ENCODE measurements at regions not wholly inside any gene's neighbourhood (a gene's known extent, or its start where the extent isn't known, plus 50 kb on each side); places are given as distances from the start of the nearest gene placed in this dataset.
"Not testable (repeated sequence)": the region's sequence is repeated elsewhere in the genome, so short reads cannot be mapped to it uniquely, and the experiment has no call there.

DNA sequence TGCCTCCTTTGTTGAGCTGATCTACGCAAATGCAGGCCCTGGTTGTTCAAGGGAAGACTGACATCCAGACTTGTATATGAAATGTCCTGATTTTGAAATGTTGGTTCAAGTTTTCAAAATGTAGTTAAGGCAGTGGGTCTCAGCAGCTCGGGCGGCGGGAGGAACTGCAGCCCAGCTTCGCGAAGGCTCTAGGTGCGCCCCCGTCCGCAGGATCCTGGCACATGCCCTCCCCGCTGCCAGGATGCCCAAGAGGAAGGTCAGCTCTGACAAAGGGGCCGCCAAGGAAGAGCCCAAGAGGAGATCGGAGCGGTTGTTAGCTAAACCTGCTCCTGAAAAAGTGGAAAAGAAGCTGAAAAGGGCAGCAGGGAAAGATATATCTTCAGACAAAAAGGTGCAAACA, 1310.1 kb downstream of the ADGRL3 start:
- DNase-seq = no peak

DNA sequence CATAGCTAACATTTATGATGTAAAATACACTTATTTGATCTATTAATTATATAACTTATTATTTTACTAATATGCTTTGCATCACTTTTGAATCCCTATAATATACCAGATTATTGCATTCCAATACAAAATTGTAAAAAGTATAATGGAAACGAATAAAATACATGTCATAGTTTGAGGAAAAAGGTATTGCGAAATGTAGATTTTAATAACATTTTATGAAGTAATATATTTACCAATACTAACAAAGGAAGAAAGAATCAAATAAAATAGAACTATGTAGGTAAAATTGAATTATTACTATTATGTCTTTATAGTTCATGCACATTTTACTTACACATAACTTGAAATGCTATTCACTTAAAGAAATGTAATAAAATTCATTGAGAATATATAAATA, 1300.2 kb downstream of the ADGRL3 start:
- DNase-seq = no peak

DNA sequence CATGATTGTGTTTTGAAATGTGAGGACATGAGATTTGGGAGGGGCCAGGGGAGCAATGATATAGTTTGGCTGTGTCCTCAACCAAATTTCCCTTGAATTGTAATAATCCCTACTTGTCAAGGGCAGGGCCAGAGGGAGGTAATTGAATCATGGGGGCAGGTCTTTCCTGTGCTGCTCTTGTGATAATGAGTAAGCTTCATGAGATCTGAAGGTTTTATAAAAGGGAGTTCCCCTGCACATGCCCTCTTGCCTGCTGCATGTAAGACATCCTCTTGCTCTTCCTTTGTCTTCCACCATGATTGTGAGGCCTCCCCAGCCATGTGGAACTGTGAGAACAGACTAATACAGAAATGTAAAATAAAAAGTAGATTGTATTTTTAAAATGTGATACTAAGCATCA, 1294.9 kb downstream of the ADGRL3 start:
- no peak for DNase-seq

DNA sequence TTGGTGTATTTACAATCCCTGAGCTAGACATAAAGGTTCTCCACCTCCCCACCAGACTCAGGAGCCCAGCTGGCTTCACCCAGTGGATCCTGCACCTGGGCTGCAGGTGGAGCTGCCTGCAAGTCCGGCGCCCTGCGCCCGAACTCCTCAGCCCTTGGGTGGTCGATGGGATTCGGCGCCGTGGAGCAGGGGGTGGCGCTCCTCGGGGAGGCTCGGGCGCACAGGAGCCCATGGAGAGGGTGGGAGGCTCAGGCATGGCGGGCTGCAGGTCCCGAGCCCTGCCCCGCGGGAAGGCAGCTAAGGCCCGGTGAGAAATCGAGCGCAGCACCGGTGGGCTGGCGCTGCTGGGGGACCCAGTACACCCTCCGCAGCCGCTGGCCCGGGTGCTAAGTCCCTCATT, 1291.6 kb downstream of the ADGRL3 start:
- not testable (repeated sequence) for DNase-seq

DNA sequence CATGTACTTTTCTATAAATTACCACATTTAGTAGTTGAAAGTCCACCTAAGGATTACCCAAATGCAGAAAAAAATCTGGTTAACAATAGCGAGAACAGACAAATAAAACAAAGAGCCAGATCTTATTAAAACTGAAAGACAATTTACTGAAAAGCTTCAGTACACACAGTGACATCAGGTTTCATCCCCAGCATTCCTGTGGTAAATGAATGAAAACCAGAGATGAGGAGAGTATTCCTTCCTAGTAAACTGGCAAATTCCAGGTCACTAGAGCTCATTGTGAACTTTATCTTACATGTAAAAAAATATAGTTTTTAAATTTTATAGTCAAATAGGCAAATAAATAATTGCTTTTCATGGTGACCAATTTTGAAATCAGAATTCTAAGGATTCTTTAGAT, 1290.5 kb downstream of the ADGRL3 start:
- DNase-seq = no peak

DNA sequence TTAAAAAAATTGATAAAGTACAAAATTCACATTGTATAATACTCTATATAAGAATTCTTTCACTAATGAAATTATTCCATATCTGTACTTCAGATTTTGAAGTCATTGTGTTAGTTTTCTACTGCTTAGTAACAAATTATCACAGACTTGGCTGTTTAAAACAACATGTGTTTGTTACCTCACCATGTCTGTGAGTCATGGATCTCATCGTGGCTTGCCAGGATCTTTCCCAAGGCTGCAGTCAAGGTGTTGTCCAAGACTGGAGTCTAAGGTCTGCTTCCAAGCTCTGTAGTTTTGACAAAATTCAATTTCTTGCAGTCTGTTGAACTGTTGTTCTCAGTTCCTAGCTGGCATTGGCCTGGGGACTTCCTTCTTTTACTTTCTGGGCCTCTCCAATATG, 1286.9 kb downstream of the ADGRL3 start:
- no peak for DNase-seq

DNA sequence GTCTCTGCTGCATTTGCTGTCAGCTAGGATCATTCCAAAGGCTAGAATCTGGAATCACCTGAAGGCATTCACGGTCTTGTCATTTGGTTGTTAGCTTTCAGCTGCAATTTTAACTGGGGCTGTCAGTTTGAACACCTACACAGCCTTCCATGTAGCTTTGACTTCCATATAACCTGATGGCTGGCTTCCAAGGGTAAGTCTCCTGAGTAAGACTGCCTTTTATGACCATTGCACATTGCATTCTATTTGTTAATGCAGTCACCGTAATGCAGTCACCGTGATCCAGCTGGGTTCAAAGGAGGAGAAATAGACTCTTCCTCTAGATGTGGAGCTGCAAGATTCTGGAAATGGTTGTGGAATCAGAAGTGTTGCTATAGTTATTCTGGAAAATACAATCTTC, 1284.2 kb downstream of the ADGRL3 start:
- DNase-seq = no peak

DNA sequence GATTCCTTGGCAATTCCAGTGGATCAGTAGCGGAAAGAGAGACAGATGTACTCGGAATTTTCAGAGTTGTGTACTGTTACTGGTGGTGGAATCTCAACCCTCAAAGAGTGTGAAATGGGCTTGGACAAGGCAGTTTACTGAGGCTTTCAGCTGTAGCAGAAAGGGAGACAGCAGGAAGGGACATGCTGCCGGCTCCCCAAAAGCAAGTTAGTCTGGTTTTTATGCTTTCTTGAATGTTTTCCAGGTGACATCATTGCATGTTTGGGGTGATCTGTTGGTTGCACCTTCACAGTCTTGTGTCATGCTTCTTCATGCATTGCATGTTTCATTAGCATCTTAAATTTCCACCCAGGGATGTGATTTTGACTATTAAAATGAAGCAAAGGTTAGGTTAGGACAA, 1282.2 kb downstream of the ADGRL3 start:
- no peak for DNase-seq

DNA sequence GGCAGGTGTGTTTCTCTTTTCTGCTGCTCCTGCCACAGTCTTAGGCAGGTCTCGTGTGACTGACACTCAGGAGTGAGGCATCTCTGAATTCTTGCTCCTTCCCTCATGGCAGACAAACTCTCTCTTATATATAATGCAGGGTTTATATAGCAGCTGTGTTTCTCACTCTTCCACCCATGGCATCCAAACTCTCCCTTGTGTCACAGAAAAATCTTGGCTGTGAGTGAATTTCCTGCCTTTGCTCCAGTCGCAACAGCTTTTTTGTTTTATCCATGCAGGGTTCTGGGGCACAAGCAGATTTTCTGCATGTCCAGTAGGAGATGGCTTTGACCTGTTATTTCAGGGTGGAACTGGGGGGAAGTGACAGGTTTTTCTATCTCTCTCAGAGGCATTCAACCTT, 1275.5 kb downstream of the ADGRL3 start:
- DNase-seq = no peak

DNA sequence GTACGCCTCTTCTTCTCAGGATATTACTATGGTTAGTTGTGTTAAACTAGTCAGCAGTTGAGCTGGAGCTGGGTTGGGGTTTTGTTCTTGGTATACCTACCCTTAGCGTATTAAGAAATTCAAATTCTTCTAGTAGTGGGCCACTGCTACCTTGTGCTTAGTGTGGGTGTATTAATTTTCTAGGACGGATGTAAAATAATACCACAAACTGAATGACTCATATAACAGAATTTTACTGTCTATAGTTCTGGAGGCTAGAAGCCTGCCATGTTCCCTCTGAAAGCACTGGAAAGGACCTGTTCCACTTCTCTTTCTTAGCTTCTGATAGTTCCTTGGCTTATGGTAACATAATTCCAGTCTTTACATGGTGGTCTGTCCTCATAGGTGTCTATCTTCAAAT, 1274.7 kb downstream of the ADGRL3 start:
- no peak for DNase-seq

DNA sequence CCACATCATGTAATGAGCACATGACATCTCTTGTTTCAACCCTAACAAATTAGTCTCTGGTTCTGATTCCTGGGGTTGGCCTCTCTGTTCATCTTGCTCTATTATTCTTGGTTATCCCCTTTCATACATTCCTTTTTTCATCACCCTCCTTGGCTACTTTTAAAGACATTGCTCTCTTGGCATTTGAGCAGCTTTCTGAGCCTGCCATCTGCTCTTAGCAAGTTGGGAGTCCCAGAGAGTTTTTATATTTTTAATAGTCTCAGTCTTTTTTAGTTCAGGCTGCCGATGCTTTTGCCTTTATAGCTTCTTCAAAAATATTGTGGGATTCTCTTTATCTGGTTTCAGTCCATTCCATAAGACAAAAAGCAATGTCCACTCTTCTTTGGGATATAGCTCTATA, 1270.9 kb downstream of the ADGRL3 start:
- DNase-seq = no peak

DNA sequence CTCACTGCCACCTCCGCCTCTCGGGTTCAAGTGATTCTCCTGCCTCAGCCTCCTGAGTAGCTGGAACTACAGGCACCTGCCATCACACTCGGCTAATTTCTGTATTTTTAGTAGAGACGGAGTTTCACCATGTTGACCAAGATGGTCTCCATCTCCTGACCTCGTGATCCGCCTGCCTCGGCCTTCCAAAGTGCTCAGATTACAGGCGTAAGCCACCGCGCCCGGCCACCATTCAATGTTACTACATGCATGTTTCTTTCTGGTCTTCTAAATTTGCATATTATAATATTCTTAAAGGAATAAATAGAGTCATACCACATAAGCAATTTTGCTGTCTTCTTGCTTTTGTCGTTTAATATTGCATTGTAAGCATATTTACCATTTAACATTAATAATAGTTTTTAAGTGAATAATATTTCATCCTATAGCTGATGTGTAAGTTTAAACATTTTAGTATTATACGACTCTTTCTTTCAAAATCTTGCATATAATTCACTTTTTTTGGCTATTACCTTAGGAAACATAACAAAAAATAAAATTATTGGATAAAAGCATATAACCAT, 1270.4 kb downstream of the ADGRL3 start:
- no peak for DNase-seq

DNA sequence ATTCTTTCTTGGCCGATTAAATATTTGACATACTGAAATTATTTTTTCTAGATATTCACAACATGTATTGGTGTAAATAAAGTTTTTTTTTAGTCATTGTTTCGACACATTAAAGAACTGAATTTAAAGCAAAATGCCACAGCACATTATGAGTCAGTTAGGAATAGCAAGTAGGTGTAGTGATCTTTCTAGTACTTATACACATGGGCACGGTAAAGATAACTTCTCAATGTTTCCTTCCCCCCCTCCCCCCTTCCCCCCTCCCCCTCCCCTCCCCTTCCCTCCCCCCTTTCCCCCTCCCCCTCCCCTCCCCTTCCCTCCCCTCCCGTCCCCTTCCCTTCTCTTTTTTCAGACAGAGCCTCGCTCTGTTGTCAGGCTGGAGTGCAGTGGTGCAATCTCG, 1269.9 kb downstream of the ADGRL3 start:
- no peak for DNase-seq

DNA sequence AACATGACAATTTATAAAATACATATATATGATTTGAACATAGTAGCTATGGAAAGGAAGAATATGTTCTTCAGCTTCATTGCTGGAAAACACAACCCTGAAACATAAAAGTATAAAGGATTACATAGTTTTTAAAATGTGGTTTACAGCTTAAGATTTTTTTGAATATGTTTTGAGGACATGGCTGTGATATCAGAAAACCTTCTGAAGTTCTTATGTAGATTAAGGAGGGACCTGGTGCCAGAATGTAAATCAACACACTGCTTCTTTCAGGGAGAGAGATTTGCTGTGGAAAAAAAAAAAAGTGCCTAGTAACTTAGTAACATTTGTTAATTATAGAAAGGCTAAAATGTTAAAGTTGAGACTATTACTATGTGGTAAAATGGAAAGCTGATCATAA, 1261.8 kb downstream of the ADGRL3 start:
- no peak for DNase-seq

DNA sequence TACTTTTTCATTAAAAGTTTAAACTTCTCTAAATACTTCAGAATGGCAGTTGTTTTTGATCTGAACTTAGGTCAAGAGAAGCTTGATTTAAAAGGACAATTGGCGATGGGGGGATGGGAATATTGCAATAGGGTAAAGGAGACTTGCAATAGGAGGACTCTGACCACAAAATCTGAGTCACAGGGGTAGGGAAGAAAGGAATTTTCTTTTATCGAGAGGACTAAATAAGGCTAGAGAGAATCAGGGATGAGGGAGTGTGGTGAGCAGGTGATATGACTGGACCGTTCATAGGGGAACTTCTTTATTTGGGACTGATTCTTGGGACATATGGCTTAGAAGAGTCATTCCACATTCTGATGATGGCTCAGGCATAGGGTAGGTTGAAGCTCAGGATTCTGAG, 1260.2 kb downstream of the ADGRL3 start:
- DNase-seq = no peak

DNA sequence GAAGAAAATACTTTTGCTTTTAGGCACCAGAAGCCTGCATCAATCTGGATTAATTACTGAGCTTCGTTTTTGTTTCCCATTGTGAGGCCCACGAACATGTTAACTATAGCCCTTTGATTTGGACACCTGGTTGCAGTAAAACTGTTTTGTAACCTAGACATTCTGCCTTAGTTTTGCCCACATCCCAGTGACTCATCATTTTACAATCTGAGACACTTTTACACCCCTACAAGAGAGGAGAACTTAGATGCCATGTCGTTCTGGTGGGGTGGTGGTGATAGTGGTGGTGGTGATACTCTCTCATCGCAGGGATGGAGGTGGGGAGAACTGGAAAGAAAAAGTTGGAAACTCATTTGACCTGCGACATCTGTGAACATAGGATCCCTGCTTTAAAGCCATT, 1257.2 kb downstream of the ADGRL3 start:
- no peak for DNase-seq

DNA sequence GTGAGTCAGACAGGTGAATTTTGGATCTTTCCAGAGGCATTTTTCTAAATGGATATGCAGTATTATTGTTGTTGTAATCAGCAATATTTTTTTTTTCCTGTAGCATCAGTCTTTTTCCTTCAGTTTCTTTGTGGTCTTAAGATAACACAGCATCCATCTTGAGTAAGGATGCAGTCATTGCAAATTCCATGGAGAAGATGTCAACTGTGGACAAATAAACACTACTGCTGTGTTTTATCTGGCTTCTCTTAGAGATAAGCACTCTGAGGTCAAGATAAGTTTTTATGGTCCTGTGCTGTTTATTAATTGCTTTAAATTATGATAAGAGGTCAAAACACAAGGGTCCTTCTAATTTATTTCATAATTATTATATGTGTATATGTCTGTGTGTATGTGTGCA, 1255.7 kb downstream of the ADGRL3 start:
- DNase-seq = no peak

DNA sequence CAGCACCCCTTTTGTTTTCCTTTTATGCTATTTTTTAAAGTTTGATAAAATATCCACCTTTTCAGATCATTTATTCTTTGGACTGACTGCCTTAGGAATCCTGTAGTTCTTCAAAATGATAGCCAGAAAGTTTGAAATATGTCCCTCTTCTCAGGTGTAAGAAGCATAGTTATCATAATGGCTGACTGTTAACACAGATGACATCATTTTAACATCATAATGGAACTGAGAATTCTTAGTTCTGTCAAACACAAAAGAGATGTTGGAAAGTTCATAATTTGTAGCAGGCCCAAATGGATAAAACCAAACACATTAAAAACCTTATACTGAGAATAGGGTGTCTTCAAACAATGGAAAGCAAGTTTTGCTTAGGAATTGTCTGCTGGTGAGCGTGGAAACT, 1254.4 kb downstream of the ADGRL3 start:
- no peak for DNase-seq

DNA sequence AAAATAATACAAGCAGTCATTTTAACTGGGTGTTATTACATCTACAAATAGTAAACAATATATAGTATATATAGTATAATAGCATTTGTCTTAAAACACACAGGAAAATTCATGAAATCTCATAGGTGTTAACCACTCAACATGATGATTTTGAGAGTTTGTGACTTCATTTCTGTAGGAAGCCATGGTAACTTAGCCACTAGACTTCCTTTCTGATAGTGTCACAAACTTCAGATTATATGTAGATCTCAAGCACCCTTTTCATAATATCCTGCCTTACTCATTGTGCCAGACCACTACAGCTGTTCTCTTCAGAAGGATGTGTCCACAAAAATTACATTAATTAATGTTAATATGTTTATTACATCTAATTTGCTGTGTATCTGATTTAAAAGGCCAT, 1250.6 kb downstream of the ADGRL3 start:
- DNase-seq = no peak

DNA sequence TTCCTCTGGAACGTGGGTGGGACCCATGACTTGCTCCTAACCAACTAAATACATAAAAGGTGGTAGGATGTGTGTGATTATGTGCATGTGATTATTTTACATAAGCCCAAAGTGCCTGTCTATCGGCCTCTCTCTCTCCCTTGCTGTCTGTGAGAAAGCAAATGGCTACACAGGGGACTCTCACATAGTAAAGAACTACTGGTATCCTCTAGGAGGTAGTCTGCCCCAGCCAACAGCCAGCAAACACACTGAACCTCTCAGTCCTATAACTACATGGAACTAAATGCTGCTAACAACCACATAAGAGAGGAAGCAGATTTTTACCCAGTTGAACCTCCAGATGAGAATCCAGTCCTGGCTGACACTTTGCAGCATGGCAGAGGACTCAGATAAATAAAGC, 1249.4 kb downstream of the ADGRL3 start:
- no peak for DNase-seq

DNA sequence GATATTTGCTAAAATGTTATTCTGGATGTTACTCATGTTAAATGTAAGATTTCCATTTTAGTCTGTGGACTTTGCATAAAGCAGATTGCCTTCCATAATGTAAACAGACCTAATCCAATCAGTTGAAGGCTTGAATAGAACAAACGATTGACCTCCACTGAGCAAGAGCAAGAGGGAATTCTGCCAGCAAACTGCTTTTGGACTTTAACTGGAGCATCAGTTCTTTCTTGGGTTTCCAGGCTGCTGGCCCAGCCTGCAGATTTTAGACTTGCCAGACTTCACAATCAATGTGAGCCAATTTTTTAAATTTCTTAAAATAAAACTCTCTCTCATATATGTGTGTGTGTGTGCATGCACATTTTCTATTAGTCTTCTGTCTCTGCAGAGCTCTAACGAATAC, 1248.8 kb downstream of the ADGRL3 start:
- DNase-seq = no peak

DNA sequence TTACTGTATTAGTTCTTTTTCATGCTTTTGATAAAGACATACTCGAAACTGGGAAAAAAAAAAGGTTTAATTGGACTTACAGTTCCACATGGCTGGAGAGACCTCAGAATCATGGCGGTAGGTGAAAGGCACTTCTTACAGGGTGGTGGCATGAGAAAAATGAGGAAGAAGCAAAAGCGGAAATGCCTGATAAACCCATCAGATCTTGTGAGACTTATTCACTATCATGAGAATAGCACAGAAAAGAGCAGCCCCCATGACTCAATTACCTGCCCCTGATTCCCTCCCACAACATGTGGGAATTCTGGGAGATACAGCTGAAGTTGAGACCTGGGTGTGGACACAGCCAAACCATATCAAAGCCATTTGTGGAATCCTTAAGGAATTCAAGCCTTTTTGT, 1238.9 kb downstream of the ADGRL3 start:
- DNase-seq = no peak

DNA sequence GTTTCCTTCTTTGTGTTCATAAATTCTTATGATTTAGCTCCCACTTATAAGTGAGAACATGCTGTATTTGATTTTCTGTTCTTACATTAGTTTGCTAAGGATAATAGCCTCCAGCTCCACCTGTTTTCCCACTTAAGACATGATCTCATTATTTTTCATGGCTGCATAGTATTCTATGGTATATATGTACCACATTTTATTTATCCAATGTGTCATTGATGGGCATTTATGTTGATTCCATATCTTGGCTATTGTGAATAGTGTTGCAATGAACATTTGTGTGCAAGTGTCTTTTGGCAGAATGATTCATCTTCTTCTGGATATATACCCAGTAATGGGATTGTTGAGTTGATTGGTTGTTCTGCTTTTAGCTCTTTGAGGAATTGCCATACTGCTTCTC, 1234.8 kb downstream of the ADGRL3 start:
- no peak for DNase-seq

DNA sequence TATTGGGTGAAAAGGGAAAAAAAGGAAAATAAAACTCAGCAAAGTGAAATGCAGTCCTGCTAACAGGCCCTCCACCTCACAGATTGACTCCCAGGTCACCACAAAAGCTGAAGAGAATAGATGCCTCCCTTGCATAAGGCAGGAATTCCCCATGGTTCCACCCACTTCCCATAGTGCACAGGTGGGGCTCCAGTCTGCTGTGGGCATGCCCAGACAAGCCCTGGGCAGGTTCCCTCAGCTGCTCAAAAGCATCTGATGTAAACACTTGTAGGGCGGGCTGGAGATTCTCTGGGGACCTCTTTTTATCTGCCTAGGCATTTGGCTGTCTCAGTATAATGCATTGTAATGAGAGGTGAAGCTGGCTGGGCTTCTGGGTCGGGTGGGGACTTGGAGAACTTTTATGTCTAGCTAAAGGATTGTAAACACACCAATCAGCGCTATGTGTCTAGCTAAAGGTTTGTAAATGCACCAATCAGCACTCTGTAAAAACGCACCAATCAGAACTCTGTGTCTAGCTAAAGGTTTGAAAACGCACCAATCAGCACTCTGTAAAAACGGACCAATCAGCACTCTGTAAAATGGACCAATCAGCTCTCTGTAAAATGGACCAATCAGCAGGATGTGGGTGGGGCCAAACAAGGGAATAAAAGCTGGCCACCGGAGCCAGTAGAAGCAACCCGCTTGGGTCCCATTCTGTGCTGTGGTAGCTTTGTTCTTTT, 1231.5 kb downstream of the ADGRL3 start:
- not testable (repeated sequence) for DNase-seq

DNA sequence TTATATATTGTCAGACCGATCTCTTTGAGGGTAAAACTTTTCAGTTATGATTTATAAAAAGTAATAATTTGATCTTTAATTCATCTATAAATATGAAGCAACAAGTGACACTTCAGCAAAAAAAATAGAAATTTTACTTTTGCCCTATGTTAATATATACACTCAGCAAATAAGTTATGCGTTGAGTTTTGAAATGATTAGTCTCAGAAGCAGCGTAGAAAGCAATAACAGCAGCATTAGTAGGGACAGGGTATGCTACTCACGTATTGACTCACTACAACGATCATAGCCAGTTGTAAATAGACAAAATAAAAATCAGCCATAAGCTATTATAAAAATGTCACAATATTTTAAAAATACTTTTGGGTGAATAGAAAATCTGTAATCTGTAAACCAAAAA, 1229.2 kb downstream of the ADGRL3 start:
- DNase-seq = no peak

Measured in stimulated activated CD4-positive, alpha-beta T cell treated with anti-CD3 and anti-CD28 coated beads, Interleukin-15, amount 100 ng/mL, for 24 hours (primary cell).